Endothelial cell of umbilical vein (primary cell): ENCODE measurements at regions not wholly inside any gene's neighbourhood (a gene's known extent, or its start where the extent isn't known, plus 50 kb on each side); places are given as distances from the start of the nearest gene placed in this dataset.

Experiments
- BruUV-seq: library from RNA; stranded (reverse); fragments of 400-500 nt; replicated peaks from 2 replicates; lab custom pipeline; 2021; lab: Mats Ljungman, UMichigan
- CTCF ChIA-PET: fragments of 300-600, 350-600 bp; sonication (Branson Sonifier 250); formaldehyde crosslinking; loops from one replicate; lab custom pipeline; 2021; ENCODE audit warnings: antibody characterized with exemption, inconsistent platforms; lab: Charles Lee
- POLR2A ChIA-PET: fragments of 300-600, 350-600 bp; sonication (Branson Sonifier 250); formaldehyde crosslinking; loops from one replicate; lab custom pipeline; 2021; ENCODE audit warnings: antibody characterized with exemption, inconsistent platforms; lab: Charles Lee
- DNase-seq: peaks from one replicate; pipeline ENCODE4 v3.0.0-alpha.2; 2011; ENCODE audit warnings: low read depth, low spot score
- FAIRE-seq: peaks from 2 replicates; lab custom pipeline; 2011; peaks lifted over from hg19 to GRCh38; lab: Jason Lieb, UNC
- H2AFZ ChIP-seq: 2 replicates; pipeline ENCODE4 v1.6.0; 2012; ENCODE audit warnings: low read depth, low read length, control low read depth, inconsistent platforms
- H3K27ac ChIP-seq: 2 replicates; pipeline ENCODE4 v1.5.1; 2011; ENCODE audit warnings: low read depth, mild to moderate bottlenecking, control low read depth, low read length, moderate library complexity; ENCODE audit not compliant: insufficient read depth
- H3K27me3 ChIP-seq, 2 experiments: 2 replicates each; pipeline versions ENCODE4 v1.6.0 to v1.6.1; 2011; ENCODE audit warnings: low read length in 2 of 2, mixed read lengths in 1 of 2; ENCODE audit not compliant: control insufficient read depth in 2 of 2, insufficient read depth in 2 of 2
- H3K36me3 ChIP-seq, 2 experiments: 2 replicates in 1 of 2; 3 replicates in 1 of 2; pipeline ENCODE4 v1.5.1; 2011; ENCODE audit warnings: low read length in 2 of 2, mild to moderate bottlenecking in 1 of 2, moderate library complexity in 1 of 2; ENCODE audit not compliant: control insufficient read depth in 2 of 2, insufficient read depth in 2 of 2; ENCODE audit errors: extremely low read depth in 1 of 2
- H3K4me1 ChIP-seq: 3 replicates; pipeline ENCODE4 v1.5.1; 2011; ENCODE audit warnings: mild to moderate bottlenecking, low read length; ENCODE audit not compliant: control insufficient read depth, insufficient read depth; ENCODE audit errors: extremely low read depth
- H3K4me2 ChIP-seq: 2 replicates; pipeline ENCODE4 v1.6.1; 2011; ENCODE audit warnings: low read length, control low read depth, mixed read lengths; ENCODE audit not compliant: insufficient read depth
- H3K4me3 ChIP-seq, 3 experiments: fragments of 200-600 bp in 1 of 3; sonication (generic), shearing (Covaris generic) in 1 of 3; replicated peaks in 1 of 3; 2 replicates each; pipeline ENCODE4 v1.5.1; 2011 to 2016; ENCODE audit warnings: control low read depth in 3 of 3, low read length in 3 of 3, mild to moderate bottlenecking in 2 of 3, inconsistent platforms in 1 of 3, low read depth in 1 of 3, moderate library complexity in 1 of 3; ENCODE audit not compliant: insufficient read depth in 1 of 3
- H3K79me2 ChIP-seq: 2 replicates; pipeline ENCODE4 v1.6.0; 2012; ENCODE audit warnings: low read length, inconsistent platforms; ENCODE audit not compliant: control insufficient read depth, insufficient read depth
- H3K9ac ChIP-seq: replicated peaks from 2 replicates; pipeline ENCODE3; 2011; ENCODE audit warnings: low read length, control low read depth; ENCODE audit not compliant: insufficient read depth; ENCODE audit errors: extremely low read depth
- H3K9me1 ChIP-seq: replicated peaks from 3 replicates; pipeline ENCODE4 v1.6.0; 2011; ENCODE audit warnings: mild to moderate bottlenecking, low read length; ENCODE audit not compliant: control insufficient read depth, insufficient read depth; ENCODE audit errors: extremely low read depth
- H3K9me3 ChIP-seq: replicated peaks from 2 replicates; pipeline ENCODE4 v1.5.1; 2012; ENCODE audit warnings: low read length, inconsistent platforms; ENCODE audit not compliant: control insufficient read depth, insufficient read depth
- H4K20me1 ChIP-seq: replicated peaks from 2 replicates; pipeline ENCODE3; 2011; ENCODE audit warnings: mild to moderate bottlenecking, low read length; ENCODE audit not compliant: control insufficient read depth, insufficient read depth; ENCODE audit errors: extremely low read depth
- EZH2 ChIP-seq: IDR thresholded peaks from 2 replicates; pipeline ENCODE4 v1.6.1; 2012; ENCODE audit warnings: borderline replicate concordance, low read depth, mild to moderate bottlenecking, moderate library complexity, low read length, inconsistent platforms; ENCODE audit not compliant: severe bottlenecking
- FOS ChIP-seq: IDR thresholded peaks from 2 replicates; pipeline ENCODE4 v1.6.1; 2011; ENCODE audit warnings: mild to moderate bottlenecking, low read length, moderate library complexity, borderline replicate concordance; ENCODE audit not compliant: insufficient read depth
- GATA2 ChIP-seq: IDR thresholded peaks from 2 replicates; pipeline ENCODE4 v1.7.0; 2011; ENCODE audit warnings: low read depth, mild to moderate bottlenecking, moderate library complexity, mixed read lengths, low read length; ENCODE audit not compliant: insufficient read length, insufficient read depth
- JUN ChIP-seq: IDR thresholded peaks from 2 replicates; pipeline ENCODE4 v1.6.1; 2011; ENCODE audit warnings: borderline replicate concordance, low read depth; ENCODE audit not compliant: insufficient read length, insufficient read depth
- MYC ChIP-seq: IDR thresholded peaks from one replicate; pipeline ENCODE4 v1.6.1; 2011; ENCODE audit warnings: mild to moderate bottlenecking, low read depth, low read length
- POLR2A ChIP-seq: IDR thresholded peaks from 2 replicates; pipeline ENCODE4 v1.6.1; 2012; ENCODE audit warnings: low read depth, mild to moderate bottlenecking, control low read depth, low read length
- POLR2AphosphoS5 ChIP-seq: IDR thresholded peaks from 2 replicates; pipeline ENCODE4 v1.6.1; 2012; ENCODE audit warnings: low read depth, mild to moderate bottlenecking, control low read depth, low read length, moderate library complexity; ENCODE audit not compliant: insufficient read depth
- dilution Hi-C: fragments of 300-500 bp; cut with MboI; formaldehyde crosslinking; loops from one replicate; pipeline ENCODE4 v1.15.0; 2019; ENCODE audit warnings: low sequenced_read_pairs; ENCODE audit not compliant: extremely low pct_ligation_motif_present
- intact Hi-C: fragments of 100-400 bp; cut with micrococcal nuclease; formaldehyde crosslinking; loops from one replicate; pipeline ENCODE4 v1.10.0; 2022
- TF ChIP-seq, protein P1 (sequence below), 2 donors: IDR thresholded peaks; 1 replicate in 1 of 2; 2 replicates in 1 of 2; pipeline ENCODE4 v1.5.1; 2011; ENCODE audit warnings: low read length in 2 of 2, mild to moderate bottlenecking in 2 of 2, moderate library complexity in 2 of 2, control low read depth in 1 of 2, inconsistent platforms in 1 of 2, low read depth in 1 of 2; ENCODE audit not compliant: insufficient read depth in 1 of 2; ENCODE audit errors: extremely low read depth in 1 of 2
- TF ChIP-seq, protein P2 (sequence below): IDR thresholded peaks from 2 replicates; pipeline ENCODE4 v1.6.1; 2011; ENCODE audit not compliant: insufficient read depth, insufficient read length

DNA sequence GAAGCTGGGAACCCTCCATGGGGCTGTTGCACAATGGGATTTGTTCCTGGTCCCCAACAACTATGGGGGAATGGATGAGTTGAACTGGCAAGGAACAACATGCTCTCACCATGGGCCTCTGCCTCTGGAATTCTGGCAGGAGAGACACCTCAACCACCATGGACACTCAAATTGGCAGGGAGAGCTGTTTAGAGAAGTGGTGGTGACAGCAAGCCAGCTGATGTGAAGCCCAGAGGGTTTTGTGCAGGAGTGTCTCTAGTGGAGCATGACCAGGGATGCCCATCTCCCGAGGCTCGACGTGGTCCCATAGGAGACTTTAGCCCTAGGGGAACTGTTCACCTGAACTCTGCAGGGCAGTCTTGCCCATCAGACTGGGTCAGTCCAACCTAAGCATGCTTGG is 345.2 kb upstream of the CCDC196 start:
- BruUV-seq: no TSS peak

More for the DNA sequence above, 345.2 kb upstream of the CCDC196 start:
- Histone ChIP-seq H3K9me3 (no peaks in the 10 kb centered on the region), H2AFZ (no peak overlapping the region), H3K4me1 (no peaks in the 10 kb centered on the region), H3K4me3 (no peak overlapping the region), H3K9ac (no peak overlapping the region), H3K79me2 (no peaks in the 10 kb centered on the region), H3K36me3 (no peaks in the 10 kb centered on the region), H3K4me2 (no peak overlapping the region), H4K20me1 (no peaks in the 10 kb centered on the region), H3K9me1 (no peaks in the 10 kb centered on the region), H3K27ac (no peak overlapping the region), H3K27me3 (no peaks in the 10 kb centered on the region)
- POLR2A ChIA-PET: no interaction called here
- CTCF ChIA-PET: no interaction called here
- TF ChIP-seq JUN (no peak), EZH2 (no peak), POLR2A (no peak), FOS (no peak), GATA2 (no peak), MYC (no peak), POLR2AphosphoS5 (no peak)
- TF ChIP-seq, protein P1, sequence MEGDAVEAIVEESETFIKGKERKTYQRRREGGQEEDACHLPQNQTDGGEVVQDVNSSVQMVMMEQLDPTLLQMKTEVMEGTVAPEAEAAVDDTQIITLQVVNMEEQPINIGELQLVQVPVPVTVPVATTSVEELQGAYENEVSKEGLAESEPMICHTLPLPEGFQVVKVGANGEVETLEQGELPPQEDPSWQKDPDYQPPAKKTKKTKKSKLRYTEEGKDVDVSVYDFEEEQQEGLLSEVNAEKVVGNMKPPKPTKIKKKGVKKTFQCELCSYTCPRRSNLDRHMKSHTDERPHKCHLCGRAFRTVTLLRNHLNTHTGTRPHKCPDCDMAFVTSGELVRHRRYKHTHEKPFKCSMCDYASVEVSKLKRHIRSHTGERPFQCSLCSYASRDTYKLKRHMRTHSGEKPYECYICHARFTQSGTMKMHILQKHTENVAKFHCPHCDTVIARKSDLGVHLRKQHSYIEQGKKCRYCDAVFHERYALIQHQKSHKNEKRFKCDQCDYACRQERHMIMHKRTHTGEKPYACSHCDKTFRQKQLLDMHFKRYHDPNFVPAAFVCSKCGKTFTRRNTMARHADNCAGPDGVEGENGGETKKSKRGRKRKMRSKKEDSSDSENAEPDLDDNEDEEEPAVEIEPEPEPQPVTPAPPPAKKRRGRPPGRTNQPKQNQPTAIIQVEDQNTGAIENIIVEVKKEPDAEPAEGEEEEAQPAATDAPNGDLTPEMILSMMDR (IDR thresholded peaks at IDR 0.05; ENCODE audit: extremely low read depth in 1 of 2, insufficient read depth in 1 of 2, low read depth in 1 of 2, low read length in 2 of 2): no peak
- TF ChIP-seq, protein P2, sequence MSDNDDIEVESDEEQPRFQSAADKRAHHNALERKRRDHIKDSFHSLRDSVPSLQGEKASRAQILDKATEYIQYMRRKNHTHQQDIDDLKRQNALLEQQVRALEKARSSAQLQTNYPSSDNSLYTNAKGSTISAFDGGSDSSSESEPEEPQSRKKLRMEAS: no peak
- intact Hi-C loops: no loop called here
- FAIRE-seq: no peak
- no peak for DNase-seq
- dilution Hi-C loops: no loop called here
